Adrenal gland (tissue), 5 donors: ENCODE measurements at regions not wholly inside any gene's neighbourhood (a gene's known extent, or its start where the extent isn't known, plus 50 kb on each side); places are given as distances from the start of the nearest gene placed in this dataset.

Experiments
- CTCF ChIP-seq, 6 experiments: fragments of 450-650 bp in 4 of 6; fragments of 200-600 bp in 2 of 6; sonication (generic) in 1 of 6; IDR thresholded peaks; 1 replicate in 5 of 6; 2 replicates in 1 of 6; pipeline versions ENCODE4 v1.5.1 to v1.8.0; 2016 to 2021; ENCODE audit warnings: antibody characterized with exemption in 6 of 6, mild to moderate bottlenecking in 2 of 6, moderate library complexity in 1 of 6
- POLR2A ChIP-seq, 2 donors: fragments of 450-650 bp; IDR thresholded peaks; one replicate each; pipeline ENCODE4 v1.6.1; 2017; ENCODE audit warnings: antibody characterized with exemption in 2 of 2, mild to moderate bottlenecking in 2 of 2, moderate library complexity in 1 of 2
- donor health status: DM: no; HTN: no; CAD: no.

- TF ChIP-seq CTCF (IDR thresholded peaks at IDR 0.05) = no peak
- TF ChIP-seq POLR2A (IDR thresholded peaks at IDR 0.05) = no peak
Observed at GRCh38 chr19:22517496-22518411, 95.6 kb upstream of the ZNF98 start.
